Panc1 (cell line): ENCODE measurements at regions not wholly inside any gene's neighbourhood (a gene's known extent, or its start where the extent isn't known, plus 50 kb on each side); places are given as distances from the start of the nearest gene placed in this dataset.

Experiments used
- ATAC-seq: fragments of 200-7000 bp; cut with Tn5 transposase; 2 replicates; pipeline ENCODE4 v1.9.1; 2020; ENCODE audit warnings: mild to moderate bottlenecking, moderate library complexity
- BruUV-seq: library from RNA; stranded (reverse); fragments of 400-500 nt; replicated peaks from 2 replicates; lab custom pipeline; 2021; lab: Mats Ljungman, UMichigan
- CTCF ChIA-PET: fragments of 300-600 bp; sonication (Branson Sonifier 250); formaldehyde crosslinking; loops from one replicate; lab custom pipeline; 2022; ENCODE audit warnings: antibody characterized with exemption; lab: Charles Lee
- POLR2A ChIA-PET: fragments of 300-600 bp; sonication (Branson Sonifier 250); formaldehyde crosslinking; loops from one replicate; lab custom pipeline; 2022; ENCODE audit warnings: antibody characterized with exemption; lab: Charles Lee
- DNase-seq: peaks from one replicate; pipeline ENCODE4 v3.0.0-alpha.2; 2010; ENCODE audit warnings: low read depth, low spot score
- H3K27ac ChIP-seq: 2 replicates; pipeline ENCODE4 v1.5.1; 2011; ENCODE audit warnings: mild to moderate bottlenecking, low read length, inconsistent platforms
- H3K27me3 ChIP-seq: fragments of 200-500 bp; sonication (Bioruptor generic); 2 replicates; pipeline ENCODE4 v1.6.0; 2014; ENCODE audit warnings: low read length, inconsistent platforms; ENCODE audit not compliant: control insufficient read depth, insufficient read depth
- H3K36me3 ChIP-seq: fragments of 200-500 bp; sonication (Bioruptor generic); 2 replicates; pipeline ENCODE4 v1.5.1; 2014; ENCODE audit warnings: inconsistent platforms, mild to moderate bottlenecking, low read length, moderate library complexity; ENCODE audit not compliant: control insufficient read depth, insufficient read depth
- H3K4me1 ChIP-seq: 2 replicates; pipeline ENCODE4 v1.5.1; 2011; ENCODE audit warnings: inconsistent platforms, mild to moderate bottlenecking, low read length, moderate library complexity; ENCODE audit not compliant: control insufficient read depth, insufficient read depth
- H3K4me3 ChIP-seq, 2 experiments: 2 replicates each; pipeline ENCODE4 v1.5.1; 2011 to 2012; ENCODE audit warnings: low read depth in 2 of 2, low read length in 2 of 2, mild to moderate bottlenecking in 2 of 2, inconsistent platforms in 1 of 2, moderate library complexity in 1 of 2
- H3K9me3 ChIP-seq: fragments of 200-500 bp; sonication (Bioruptor generic); 2 replicates; pipeline ENCODE4 v1.5.1; 2014; ENCODE audit warnings: low read depth, mild to moderate bottlenecking, inconsistent platforms, low read length, moderate library complexity; ENCODE audit not compliant: control insufficient read depth, insufficient read depth
- CTCF ChIP-seq: fragments of 450-650 bp; IDR thresholded peaks from 2 replicates; pipeline ENCODE4 v1.5.1; 2017; ENCODE audit warnings: mild to moderate bottlenecking
- POLR2AphosphoS5 ChIP-seq: IDR thresholded peaks from 2 replicates; pipeline ENCODE4 v1.6.1; 2012; ENCODE audit warnings: mild to moderate bottlenecking, low read depth, low read length, moderate library complexity
- REST ChIP-seq, 2 experiments: IDR thresholded peaks; 2 replicates each; pipeline ENCODE4 v1.6.1; 2011 to 2012; ENCODE audit warnings: low read depth in 2 of 2, control low read depth in 1 of 2, low read length in 1 of 2, mild to moderate bottlenecking in 1 of 2, moderate library complexity in 1 of 2; ENCODE audit not compliant: insufficient read depth in 1 of 2
- SIN3A ChIP-seq: IDR thresholded peaks from 2 replicates; pipeline ENCODE4 v1.6.1; 2012; ENCODE audit warnings: low read depth, mild to moderate bottlenecking, low read length, moderate library complexity, borderline replicate concordance; ENCODE audit not compliant: insufficient read depth
- TCF7L2 ChIP-seq: IDR thresholded peaks from 2 replicates; pipeline ENCODE4 v1.6.1; 2011; ENCODE audit warnings: mild to moderate bottlenecking, low read depth, low read length, inconsistent platforms
- in situ Hi-C: cut with HindIII; loops from 2 replicates; pipeline ENCODE4 v1.10.0; 2016; ENCODE audit warnings: low sequenced_read_pairs, low pct_unique_long_range_greater_than_20kb
- intact Hi-C: fragments of 100-400 bp; cut with micrococcal nuclease; formaldehyde crosslinking; loops from one replicate; pipeline ENCODE4 v1.10.0; 2022; ENCODE audit not compliant: unreplicated experiment

GRCh38 chr9:82757924-82758323 is 305.0 kb downstream of the RASEF start:
- Histone ChIP-seq H3K4me1 (no peaks in the 10 kb centered on the region), H3K9me3 (no peaks in the 10 kb centered on the region), H3K27me3 (no peaks in the 10 kb centered on the region), H3K4me3 (no peak overlapping the region), H3K36me3 (no peaks in the 10 kb centered on the region), H3K27ac (no peak overlapping the region)
- ChIA-PET POLR2A (no interaction called here), CTCF (no interaction called here)
- intact Hi-C loops = no loop called here
- ATAC-seq (no peak), DNase-seq (no peak)
- BruUV-seq = no TSS peak
- TF ChIP-seq TCF7L2 (no peak), SIN3A (no peak)
- in situ Hi-C loops = no loop called here

- H3K9me3 ChIP-seq = no peaks in the 10 kb centered on the region
- POLR2A ChIA-PET = no interaction called here
- in situ Hi-C loops = no loop called here
Observed at GRCh38 chr9:82761027-82761426, 301.9 kb downstream of the RASEF start.

More at GRCh38 chr9:82761027-82761426, 301.9 kb downstream of the RASEF start:
- Histone ChIP-seq H3K4me3 (no peak overlapping the region), H3K27ac (no peak overlapping the region), H3K4me1 (no peaks in the 10 kb centered on the region), H3K36me3 (no peaks in the 10 kb centered on the region), H3K27me3 (no peaks in the 10 kb centered on the region)
- no TSS peak for BruUV-seq
- CTCF ChIA-PET = no interaction called here
- intact Hi-C loops = no loop called here
- no peak for ATAC-seq
- TF ChIP-seq TCF7L2 = no peak
- TF ChIP-seq REST (IDR thresholded peaks at IDR 0.05; ENCODE audit: insufficient read depth in 1 of 2, low read depth in 2 of 2, low read length in 1 of 2) = no peak
- TF ChIP-seq SIN3A = no peak
- no peak for TF ChIP-seq POLR2AphosphoS5
- TF ChIP-seq CTCF = no peak
- no peak for DNase-seq
